ENCODE measurements at regions not wholly inside any gene's neighbourhood (a gene's known extent, or its start where the extent isn't known, plus 50 kb on each side); places are given as distances from the start of the nearest gene placed in this dataset.
"Not testable (repeated sequence)": the region's sequence is repeated elsewhere in the genome, so short reads cannot be mapped to it uniquely, and the experiment has no call there.

- DNase-seq = not testable (repeated sequence)
Observed at GRCh38 chrX:79026742-79027141, 81.6 kb downstream of the P2RY10 start.

GRCh38 chrX:79035421-79035820 lies 90.2 kb downstream of the P2RY10 start:
- DNase-seq = no peak

GRCh38 chrX:79036157-79036880 lies 91.1 kb downstream of the P2RY10 start:
- no peak for DNase-seq

GRCh38 chrX:79065696-79066095 lies 78.8 kb upstream of the GPR174 start:
- no peak for DNase-seq

GRCh38 chrX:79078114-79078513 lies 66.4 kb upstream of the GPR174 start:
- DNase-seq = no peak

GRCh38 chrX:79079477-79079876 lies 65.0 kb upstream of the GPR174 start:
- DNase-seq = no peak

GRCh38 chrX:79080141-79080540 lies 64.3 kb upstream of the GPR174 start:
- DNase-seq = no peak

GRCh38 chrX:79081895-79082512 lies 62.5 kb upstream of the GPR174 start:
- peak; percentile 64 for DNase-seq

- DNase-seq = no peak
Observed at GRCh38 chrX:79082899-79083298, 61.6 kb upstream of the GPR174 start.

GRCh38 chrX:79084923-79085322 lies 59.6 kb upstream of the GPR174 start:
- no peak for DNase-seq

GRCh38 chrX:79089896-79090584 lies 54.4 kb upstream of the GPR174 start:
- no peak for DNase-seq

GRCh38 chrX:79094075-79094832 lies 50.2 kb upstream of the GPR174 start:
- no peak for DNase-seq
